ENCODE measurements at regions not wholly inside any gene's neighbourhood (a gene's known extent, or its start where the extent isn't known, plus 50 kb on each side); places are given as distances from the start of the nearest gene placed in this dataset.

- no peak overlapping the region for H3K9ac ChIP-seq (ENCODE audit: low read depth in 1 of 2, low read length in 2 of 2)
- peaks cover 21 to 23% of the 10 kb centered on the region in 2 donors for H3K4me1 ChIP-seq (ENCODE audit: control insufficient read depth in 1 of 2, insufficient read depth in 2 of 2, low read length in 2 of 2)
- no peaks in the 10 kb centered on the region for H3K36me3 ChIP-seq (ENCODE audit: control insufficient read depth in 1 of 2, insufficient read depth in 2 of 2, low read length in 2 of 2)
- no peak overlapping the region for H3K27ac ChIP-seq (ENCODE audit: low read depth, low read length)
- no peak overlapping the region for H3K4me3 ChIP-seq (ENCODE audit: low read depth in 1 of 2, low read length in 2 of 2)
- H3K27me3 ChIP-seq (ENCODE audit: control insufficient read depth in 1 of 2, insufficient read depth in 2 of 2, low read length in 2 of 2), result no peaks in the 10 kb centered on the region
- H3K9me3 ChIP-seq (ENCODE audit: control insufficient read depth in 1 of 2, low read length in 2 of 2), result no peaks in the 10 kb centered on the region
These were observed 311.8 kb upstream of the DMRT1 start for GRCh38 chr9:529731-530130.

- H3K9me3 ChIP-seq (ENCODE audit: control insufficient read depth in 1 of 2, low read length in 2 of 2), result no peaks in the 10 kb centered on the region
- peaks cover 21 to 33% of the 10 kb centered on the region in 2 donors for H3K4me1 ChIP-seq (ENCODE audit: control insufficient read depth in 1 of 2, insufficient read depth in 2 of 2, low read length in 2 of 2)
- no peaks in the 10 kb centered on the region for H3K27me3 ChIP-seq (ENCODE audit: control insufficient read depth in 1 of 2, insufficient read depth in 2 of 2, low read length in 2 of 2)
- no peak overlapping the region for H3K9ac ChIP-seq (ENCODE audit: low read depth in 1 of 2, low read length in 2 of 2)
- H3K4me3 ChIP-seq (ENCODE audit: low read depth in 1 of 2, low read length in 2 of 2), result no peak overlapping the region
- H3K27ac ChIP-seq (ENCODE audit: low read depth, low read length), result no peak overlapping the region
- H3K36me3 ChIP-seq (ENCODE audit: control insufficient read depth in 1 of 2, insufficient read depth in 2 of 2, low read length in 2 of 2), result no peaks in the 10 kb centered on the region
These were observed 310.8 kb upstream of the DMRT1 start for GRCh38 chr9:530681-531080.

GRCh38 chr9:532707-533106 lies 308.8 kb upstream of the DMRT1 start:
- Histone ChIP-seq H3K27me3 (ENCODE audit: control insufficient read depth in 1 of 2, insufficient read depth in 2 of 2, low read length in 2 of 2) (no peaks in the 10 kb centered on the region), H3K27ac (ENCODE audit: low read depth, low read length) (no peak overlapping the region), H3K36me3 (ENCODE audit: control insufficient read depth in 1 of 2, insufficient read depth in 2 of 2, low read length in 2 of 2) (no peaks in the 10 kb centered on the region), H3K9me3 (ENCODE audit: control insufficient read depth in 1 of 2, low read length in 2 of 2) (no peaks in the 10 kb centered on the region), H3K9ac (ENCODE audit: low read depth in 1 of 2, low read length in 2 of 2) (no peak overlapping the region), H3K4me3 (ENCODE audit: low read depth in 1 of 2, low read length in 2 of 2) (no peak overlapping the region), H3K4me1 (ENCODE audit: control insufficient read depth in 1 of 2, insufficient read depth in 2 of 2, low read length in 2 of 2) (peaks cover 21 to 40% of the 10 kb centered on the region in 2 donors)

- H3K36me3 ChIP-seq (ENCODE audit: control insufficient read depth in 1 of 2, insufficient read depth in 2 of 2, low read length in 2 of 2), result no peaks in the 10 kb centered on the region
- peaks cover 0 to 2% of the 10 kb centered on the region in 2 donors for H3K9me3 ChIP-seq (ENCODE audit: control insufficient read depth in 1 of 2, low read length in 2 of 2)
- no peaks in the 10 kb centered on the region for H3K27me3 ChIP-seq (ENCODE audit: control insufficient read depth in 1 of 2, insufficient read depth in 2 of 2, low read length in 2 of 2)
- H3K27ac ChIP-seq (ENCODE audit: low read depth, low read length), result no peak overlapping the region
- no peak overlapping the region for H3K4me3 ChIP-seq (ENCODE audit: low read depth in 1 of 2, low read length in 2 of 2)
- H3K4me1 ChIP-seq (ENCODE audit: control insufficient read depth in 1 of 2, insufficient read depth in 2 of 2, low read length in 2 of 2), result peaks cover 21 to 40% of the 10 kb centered on the region in 2 donors
- no peak overlapping the region for H3K9ac ChIP-seq (ENCODE audit: low read depth in 1 of 2, low read length in 2 of 2)
These were observed 306.6 kb upstream of the DMRT1 start for GRCh38 chr9:534886-535285.

GRCh38 chr9:535356-535755 lies 306.1 kb upstream of the DMRT1 start:
- Histone ChIP-seq H3K4me1 (ENCODE audit: control insufficient read depth in 1 of 2, insufficient read depth in 2 of 2, low read length in 2 of 2) (peaks cover 21 to 40% of the 10 kb centered on the region in 2 donors), H3K9ac (ENCODE audit: low read depth in 1 of 2, low read length in 2 of 2) (no peak overlapping the region), H3K36me3 (ENCODE audit: control insufficient read depth in 1 of 2, insufficient read depth in 2 of 2, low read length in 2 of 2) (no peaks in the 10 kb centered on the region), H3K4me3 (ENCODE audit: low read depth in 1 of 2, low read length in 2 of 2) (no peak overlapping the region), H3K9me3 (ENCODE audit: control insufficient read depth in 1 of 2, low read length in 2 of 2) (peaks cover 0 to 2% of the 10 kb centered on the region in 2 donors), H3K27ac (ENCODE audit: low read depth, low read length) (no peak overlapping the region), H3K27me3 (ENCODE audit: control insufficient read depth in 1 of 2, insufficient read depth in 2 of 2, low read length in 2 of 2) (no peaks in the 10 kb centered on the region)

- peaks cover 21 to 40% of the 10 kb centered on the region in 2 donors for H3K4me1 ChIP-seq (ENCODE audit: control insufficient read depth in 1 of 2, insufficient read depth in 2 of 2, low read length in 2 of 2)
- H3K4me3 ChIP-seq (ENCODE audit: low read depth in 1 of 2, low read length in 2 of 2), result peak overlapping the region in 1 of 2 donors; percentile 2
- peaks cover 0 to 2% of the 10 kb centered on the region in 2 donors for H3K9me3 ChIP-seq (ENCODE audit: control insufficient read depth in 1 of 2, low read length in 2 of 2)
- H3K27ac ChIP-seq (ENCODE audit: low read depth, low read length), result no peak overlapping the region
- no peaks in the 10 kb centered on the region for H3K27me3 ChIP-seq (ENCODE audit: control insufficient read depth in 1 of 2, insufficient read depth in 2 of 2, low read length in 2 of 2)
- H3K36me3 ChIP-seq (ENCODE audit: control insufficient read depth in 1 of 2, insufficient read depth in 2 of 2, low read length in 2 of 2), result no peaks in the 10 kb centered on the region
- H3K9ac ChIP-seq (ENCODE audit: low read depth in 1 of 2, low read length in 2 of 2), result no peak overlapping the region
These were observed 304.6 kb upstream of the DMRT1 start for GRCh38 chr9:536597-537511.

- Histone ChIP-seq H3K4me3 (ENCODE audit: low read depth in 1 of 2, low read length in 2 of 2) (no peak overlapping the region), H3K27me3 (ENCODE audit: control insufficient read depth in 1 of 2, insufficient read depth in 2 of 2, low read length in 2 of 2) (no peaks in the 10 kb centered on the region)
These were observed 298.0 kb upstream of the DMRT1 start for GRCh38 chr9:543478-543877.

GRCh38 chr9:545480-545879 lies 296.0 kb upstream of the DMRT1 start:
- Histone ChIP-seq H3K9me3 (ENCODE audit: control insufficient read depth in 1 of 2, low read length in 2 of 2) (no peaks in the 10 kb centered on the region), H3K27ac (ENCODE audit: low read depth, low read length) (no peak overlapping the region), H3K9ac (ENCODE audit: low read depth in 1 of 2, low read length in 2 of 2) (no peak overlapping the region), H3K36me3 (ENCODE audit: control insufficient read depth in 1 of 2, insufficient read depth in 2 of 2, low read length in 2 of 2) (peaks cover 0 to 3% of the 10 kb centered on the region in 2 donors), H3K4me3 (ENCODE audit: low read depth in 1 of 2, low read length in 2 of 2) (no peak overlapping the region), H3K4me1 (ENCODE audit: control insufficient read depth in 1 of 2, insufficient read depth in 2 of 2, low read length in 2 of 2) (peaks cover 23 to 29% of the 10 kb centered on the region in 2 donors), H3K27me3 (ENCODE audit: control insufficient read depth in 1 of 2, insufficient read depth in 2 of 2, low read length in 2 of 2) (no peaks in the 10 kb centered on the region)

More at GRCh38 chr9:543478-543877, 298.0 kb upstream of the DMRT1 start:
- H3K9ac ChIP-seq (ENCODE audit: low read depth in 1 of 2, low read length in 2 of 2), result no peak overlapping the region
- peaks cover 13 to 14% of the 10 kb centered on the region in 2 donors for H3K4me1 ChIP-seq (ENCODE audit: control insufficient read depth in 1 of 2, insufficient read depth in 2 of 2, low read length in 2 of 2)
- no peak overlapping the region for H3K27ac ChIP-seq (ENCODE audit: low read depth, low read length)
- H3K9me3 ChIP-seq (ENCODE audit: control insufficient read depth in 1 of 2, low read length in 2 of 2), result peaks cover 0 to 2% of the 10 kb centered on the region in 2 donors
- no peaks in the 10 kb centered on the region for H3K36me3 ChIP-seq (ENCODE audit: control insufficient read depth in 1 of 2, insufficient read depth in 2 of 2, low read length in 2 of 2)

GRCh38 chr9:546235-546634 lies 295.3 kb upstream of the DMRT1 start:
- H3K27ac ChIP-seq (ENCODE audit: low read depth, low read length), result no peak overlapping the region
- no peak overlapping the region for H3K4me3 ChIP-seq (ENCODE audit: low read depth in 1 of 2, low read length in 2 of 2)
- H3K4me1 ChIP-seq (ENCODE audit: control insufficient read depth in 1 of 2, insufficient read depth in 2 of 2, low read length in 2 of 2), result peaks cover 23 to 34% of the 10 kb centered on the region in 2 donors
- H3K9me3 ChIP-seq (ENCODE audit: control insufficient read depth in 1 of 2, low read length in 2 of 2), result no peaks in the 10 kb centered on the region
- H3K9ac ChIP-seq (ENCODE audit: low read depth in 1 of 2, low read length in 2 of 2), result no peak overlapping the region
- peaks cover 0 to 3% of the 10 kb centered on the region in 2 donors for H3K36me3 ChIP-seq (ENCODE audit: control insufficient read depth in 1 of 2, insufficient read depth in 2 of 2, low read length in 2 of 2)
- no peaks in the 10 kb centered on the region for H3K27me3 ChIP-seq (ENCODE audit: control insufficient read depth in 1 of 2, insufficient read depth in 2 of 2, low read length in 2 of 2)

- Histone ChIP-seq H3K27ac (ENCODE audit: low read depth, low read length) (no peak overlapping the region), H3K9me3 (ENCODE audit: control insufficient read depth in 1 of 2, low read length in 2 of 2) (no peaks in the 10 kb centered on the region), H3K9ac (ENCODE audit: low read depth in 1 of 2, low read length in 2 of 2) (no peak overlapping the region), H3K36me3 (ENCODE audit: control insufficient read depth in 1 of 2, insufficient read depth in 2 of 2, low read length in 2 of 2) (peaks cover 0 to 3% of the 10 kb centered on the region in 2 donors), H3K4me3 (ENCODE audit: low read depth in 1 of 2, low read length in 2 of 2) (peak overlapping the region in 1 of 2 donors; percentile 34), H3K4me1 (ENCODE audit: control insufficient read depth in 1 of 2, insufficient read depth in 2 of 2, low read length in 2 of 2) (peaks cover 23 to 34% of the 10 kb centered on the region in 2 donors), H3K27me3 (ENCODE audit: control insufficient read depth in 1 of 2, insufficient read depth in 2 of 2, low read length in 2 of 2) (no peaks in the 10 kb centered on the region)
These were observed 294.7 kb upstream of the DMRT1 start for GRCh38 chr9:546797-547223.

All from duodenal mucosa (tissue), 2 donors.